ENCODE measurements at regions not wholly inside any gene's neighbourhood (a gene's known extent, or its start where the extent isn't known, plus 50 kb on each side); places are given as distances from the start of the nearest gene placed in this dataset.

GRCh38 chr4:115343171-115343570 is 229.8 kb upstream of the NDST4 start:
- no peaks in the 10 kb centered on the region for H3K36me3 ChIP-seq (ENCODE audit: control insufficient read depth, insufficient read depth, low read length)
- BruUV-seq (replicated peaks): no TSS peak
- ChIA-PET POLR2A (no interaction called here), CTCF (no interaction called here)
- DNase-seq (ENCODE audit: low read depth, low spot score) (no peak), ATAC-seq (no peak)
- intact Hi-C loops (cut with micrococcal nuclease; ENCODE audit: unreplicated experiment): no loop called here
- no peak overlapping the region for H3K4me3 ChIP-seq (ENCODE audit: low read depth in 2 of 2, low read length in 2 of 2)
- H3K27me3 ChIP-seq (ENCODE audit: control insufficient read depth, insufficient read depth, low read length): no peaks in the 10 kb centered on the region
- H3K27ac ChIP-seq (ENCODE audit: low read length): no peak overlapping the region
- no peaks in the 10 kb centered on the region for H3K4me1 ChIP-seq (ENCODE audit: control insufficient read depth, insufficient read depth, low read length)
- no peaks in the 10 kb centered on the region for H3K9me3 ChIP-seq (ENCODE audit: control insufficient read depth, insufficient read depth, low read depth, low read length)
- TF ChIP-seq POLR2AphosphoS5 (IDR thresholded peaks at IDR 0.05; ENCODE audit: low read depth, low read length): no peak
- TF ChIP-seq SIN3A (IDR thresholded peaks at IDR 0.05; ENCODE audit: borderline replicate concordance, insufficient read depth, low read depth, low read length): no peak
- TF ChIP-seq REST (IDR thresholded peaks at IDR 0.05; ENCODE audit: insufficient read depth in 1 of 2, low read depth in 2 of 2, low read length in 1 of 2): no peak
- in situ Hi-C loops (cut with HindIII; ENCODE audit: low pct_unique_long_range_greater_than_20kb, low sequenced_read_pairs): no loop called here

- TF ChIP-seq CTCF (IDR thresholded peaks at IDR 0.05): no peak
- no peak for TF ChIP-seq SIN3A (IDR thresholded peaks at IDR 0.05; ENCODE audit: borderline replicate concordance, insufficient read depth, low read depth, low read length)
- TF ChIP-seq POLR2AphosphoS5 (IDR thresholded peaks at IDR 0.05; ENCODE audit: low read depth, low read length): no peak
- TF ChIP-seq TCF7L2 (IDR thresholded peaks at IDR 0.05; ENCODE audit: low read depth, low read length): no peak
- TF ChIP-seq REST (IDR thresholded peaks at IDR 0.05; ENCODE audit: insufficient read depth in 1 of 2, low read depth in 2 of 2, low read length in 1 of 2): no peak
- POLR2A ChIA-PET: no interaction called here
- no peak for ATAC-seq
Observed at GRCh38 chr4:115334736-115335411, 221.5 kb upstream of the NDST4 start.

More at GRCh38 chr4:115334736-115335411, 221.5 kb upstream of the NDST4 start:
- intact Hi-C loops (cut with micrococcal nuclease; ENCODE audit: unreplicated experiment): no loop called here
- H3K27ac ChIP-seq (ENCODE audit: low read length): no peak overlapping the region
- no peaks in the 10 kb centered on the region for H3K4me1 ChIP-seq (ENCODE audit: control insufficient read depth, insufficient read depth, low read length)
- H3K27me3 ChIP-seq (ENCODE audit: control insufficient read depth, insufficient read depth, low read length): no peaks in the 10 kb centered on the region
- no TSS peak for BruUV-seq (replicated peaks)
- DNase-seq (ENCODE audit: low read depth, low spot score): no peak
- in situ Hi-C loops (cut with HindIII; ENCODE audit: low pct_unique_long_range_greater_than_20kb, low sequenced_read_pairs): no loop called here
- H3K36me3 ChIP-seq (ENCODE audit: control insufficient read depth, insufficient read depth, low read length): no peaks in the 10 kb centered on the region
- H3K4me3 ChIP-seq (ENCODE audit: low read depth in 2 of 2, low read length in 2 of 2): no peak overlapping the region
- no peaks in the 10 kb centered on the region for H3K9me3 ChIP-seq (ENCODE audit: control insufficient read depth, insufficient read depth, low read depth, low read length)
- CTCF ChIA-PET: no interaction called here
